Neural crest cell (in vitro differentiated cells): ENCODE measurements at regions not wholly inside any gene's neighbourhood (a gene's known extent, or its start where the extent isn't known, plus 50 kb on each side); places are given as distances from the start of the nearest gene placed in this dataset.
"Not testable (repeated sequence)": the region's sequence is repeated elsewhere in the genome, so short reads cannot be mapped to it uniquely, and the experiment has no call there.

ENCODE experiments used
- DNase-seq: peaks from one replicate; pipeline ENCODE4 v3.0.0; 2021; ENCODE audit warnings: low read depth, mixed read lengths, low spot score
- H3K27ac Mint-ChIP-seq: one replicate; pipeline ENCODE4 v1.8.0; 2021; ENCODE audit warnings: mild to moderate bottlenecking, mixed read lengths; ENCODE audit not compliant: unreplicated experiment
- H3K27me3 Mint-ChIP-seq: 2 replicates; pipeline ENCODE4 v1.8.0; 2021; ENCODE audit warnings: low read depth, mild to moderate bottlenecking, mixed read lengths
- H3K36me3 Mint-ChIP-seq: 2 replicates; pipeline ENCODE4 v1.8.0; 2021; ENCODE audit warnings: low read depth, mild to moderate bottlenecking, mixed read lengths
- H3K4me1 Mint-ChIP-seq: 2 replicates; pipeline ENCODE4 v1.8.0; 2021; ENCODE audit warnings: mixed read lengths
- H3K4me3 Mint-ChIP-seq: one replicate; pipeline ENCODE4 v1.8.0; 2021; ENCODE audit warnings: mild to moderate bottlenecking, mixed read lengths
- H3K9me3 Mint-ChIP-seq: 2 replicates; pipeline ENCODE4 v1.8.0; 2021; ENCODE audit warnings: mixed read lengths
- TF ChIP-seq, protein P1 (sequence below): fragments of 200-600 bp; sonication (generic); conservative IDR thresholded peaks from 2 replicates; pipeline ENCODE4 v1.5.0; 2021; ENCODE audit warnings: antibody characterized with exemption, mild to moderate bottlenecking

DNA sequence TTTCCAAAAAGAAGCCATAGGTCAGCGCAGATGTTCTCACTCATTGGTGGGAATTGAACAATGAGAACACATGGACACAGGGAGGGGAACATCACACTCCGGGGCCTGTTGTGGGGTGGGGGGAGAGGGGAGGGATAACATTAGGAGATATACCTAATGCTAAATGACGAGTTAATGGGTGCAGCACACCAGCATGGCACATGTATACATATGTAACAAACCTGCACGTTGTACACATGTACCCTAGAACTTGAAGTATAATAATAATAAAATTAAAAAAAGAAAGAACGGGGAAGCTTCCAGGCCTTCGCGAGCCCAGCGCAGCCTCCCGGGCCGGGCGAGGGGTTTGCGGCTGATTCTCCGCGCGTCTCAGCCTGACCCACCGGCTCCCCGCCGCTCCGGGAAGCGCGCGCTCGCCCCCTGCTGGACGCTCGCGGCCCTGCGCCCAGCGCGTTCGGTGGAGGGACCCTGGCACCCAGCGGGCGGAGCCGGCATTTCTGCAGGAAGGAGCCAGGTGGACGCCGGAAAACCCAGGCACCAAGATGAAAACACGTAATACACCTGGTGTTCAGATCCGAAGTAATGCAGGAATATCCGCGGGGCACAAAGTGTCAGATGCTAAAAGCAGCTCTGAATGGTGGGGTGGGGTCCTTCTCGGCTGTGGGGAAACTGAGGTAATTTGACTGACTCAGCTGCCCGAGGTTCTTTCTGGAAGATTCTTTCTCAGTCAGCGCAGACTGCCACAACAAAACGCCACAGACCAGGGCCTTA is 67.1 kb upstream of the PPP1R26 start:
- H3K27me3 Mint-ChIP-seq, H3K36me3 Mint-ChIP-seq, H3K9me3 Mint-ChIP-seq, H3K27ac Mint-ChIP-seq, H3K4me1 Mint-ChIP-seq, H3K4me3 Mint-ChIP-seq: not testable (repeated sequence)
- DNase-seq: peak; percentile 94
- TF ChIP-seq, protein P1, sequence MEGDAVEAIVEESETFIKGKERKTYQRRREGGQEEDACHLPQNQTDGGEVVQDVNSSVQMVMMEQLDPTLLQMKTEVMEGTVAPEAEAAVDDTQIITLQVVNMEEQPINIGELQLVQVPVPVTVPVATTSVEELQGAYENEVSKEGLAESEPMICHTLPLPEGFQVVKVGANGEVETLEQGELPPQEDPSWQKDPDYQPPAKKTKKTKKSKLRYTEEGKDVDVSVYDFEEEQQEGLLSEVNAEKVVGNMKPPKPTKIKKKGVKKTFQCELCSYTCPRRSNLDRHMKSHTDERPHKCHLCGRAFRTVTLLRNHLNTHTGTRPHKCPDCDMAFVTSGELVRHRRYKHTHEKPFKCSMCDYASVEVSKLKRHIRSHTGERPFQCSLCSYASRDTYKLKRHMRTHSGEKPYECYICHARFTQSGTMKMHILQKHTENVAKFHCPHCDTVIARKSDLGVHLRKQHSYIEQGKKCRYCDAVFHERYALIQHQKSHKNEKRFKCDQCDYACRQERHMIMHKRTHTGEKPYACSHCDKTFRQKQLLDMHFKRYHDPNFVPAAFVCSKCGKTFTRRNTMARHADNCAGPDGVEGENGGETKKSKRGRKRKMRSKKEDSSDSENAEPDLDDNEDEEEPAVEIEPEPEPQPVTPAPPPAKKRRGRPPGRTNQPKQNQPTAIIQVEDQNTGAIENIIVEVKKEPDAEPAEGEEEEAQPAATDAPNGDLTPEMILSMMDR: peak; percentile 100

- TF ChIP-seq, protein P1: no peak
- Mint-ChIP-seq H3K9me3 (no peaks in the 10 kb centered on the region), H3K4me3 (no peak overlapping the region), H3K27me3 (no peaks in the 10 kb centered on the region), H3K4me1 (no peaks in the 10 kb centered on the region), H3K27ac (no peak overlapping the region), H3K36me3 (no peaks in the 10 kb centered on the region)
- no peak for DNase-seq
Measured at GRCh38 chr9:135413086-135413375, 66.6 kb upstream of the PPP1R26 start.

DNA sequence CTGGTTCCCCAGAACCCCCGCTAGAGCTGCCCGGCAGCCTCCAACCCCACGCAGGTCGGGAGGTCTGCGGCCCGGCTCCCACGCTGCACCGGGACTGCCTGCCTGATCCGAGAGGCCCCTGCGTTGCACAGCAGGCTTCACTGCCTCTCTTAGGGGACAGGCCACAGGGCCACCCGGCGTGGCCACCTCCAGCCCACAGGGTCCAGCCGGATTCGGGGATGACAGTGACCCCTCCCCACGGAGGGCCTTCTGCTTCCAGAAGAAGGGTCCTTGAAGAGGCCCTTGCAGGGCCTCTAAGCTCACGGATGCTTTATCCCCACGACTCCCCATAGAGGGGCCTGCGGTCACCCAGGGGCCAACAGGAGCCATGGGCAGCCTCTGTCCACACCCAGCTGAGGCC is 66.1 kb upstream of the PPP1R26 start:
- no peaks in the 10 kb centered on the region for H3K9me3 Mint-ChIP-seq
- H3K36me3 Mint-ChIP-seq: no peaks in the 10 kb centered on the region
- H3K4me1 Mint-ChIP-seq: no peaks in the 10 kb centered on the region
- H3K27me3 Mint-ChIP-seq: no peaks in the 10 kb centered on the region
- DNase-seq: no peak
- no peak overlapping the region for H3K4me3 Mint-ChIP-seq
- H3K27ac Mint-ChIP-seq: no peak overlapping the region
- TF ChIP-seq, protein P1: no peak

GRCh38 chr9:135414293-135414692 is 65.3 kb upstream of the PPP1R26 start:
- DNase-seq: no peak
- Mint-ChIP-seq H3K9me3 (no peaks in the 10 kb centered on the region), H3K36me3 (no peaks in the 10 kb centered on the region), H3K27ac (no peak overlapping the region), H3K27me3 (no peaks in the 10 kb centered on the region), H3K4me1 (no peaks in the 10 kb centered on the region), H3K4me3 (no peak overlapping the region)
- TF ChIP-seq, protein P1: no peak

DNA sequence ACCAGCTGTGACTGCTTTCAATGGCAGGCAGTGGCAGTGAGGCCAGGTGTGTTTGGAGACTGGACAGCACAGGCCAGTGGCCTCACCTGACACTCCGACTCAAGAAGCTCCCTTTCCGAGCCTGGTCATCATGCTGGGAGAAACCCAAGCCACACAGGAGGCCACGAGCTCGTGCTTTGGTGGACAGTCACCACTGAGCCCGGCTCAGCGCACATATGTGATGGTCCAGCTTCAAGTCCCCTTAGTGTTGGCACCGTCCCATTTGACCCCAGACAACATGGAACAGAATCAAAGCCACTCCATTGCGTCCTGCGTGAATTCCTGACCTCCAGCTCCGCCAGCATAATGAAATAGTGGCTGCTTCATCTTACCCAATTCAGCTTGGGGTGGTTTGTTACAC is 64.0 kb upstream of the PPP1R26 start:
- TF ChIP-seq, protein P1: no peak
- no peak overlapping the region for H3K27ac Mint-ChIP-seq
- H3K36me3 Mint-ChIP-seq: no peaks in the 10 kb centered on the region
- H3K4me3 Mint-ChIP-seq: no peak overlapping the region
- no peaks in the 10 kb centered on the region for H3K27me3 Mint-ChIP-seq
- no peaks in the 10 kb centered on the region for H3K9me3 Mint-ChIP-seq
- no peak for DNase-seq
- no peaks in the 10 kb centered on the region for H3K4me1 Mint-ChIP-seq
